Stomach (tissue), 4 donors: ENCODE measurements at regions not wholly inside any gene's neighbourhood (a gene's known extent, or its start where the extent isn't known, plus 50 kb on each side); places are given as distances from the start of the nearest gene placed in this dataset.

ENCODE experiments used
- EP300 ChIP-seq: sonication (generic); formaldehyde crosslinking; IDR thresholded peaks from one replicate; pipeline ENCODE4 v1.6.1; 2017; ENCODE audit warnings: antibody characterized with exemption
- POLR2A ChIP-seq, 4 donors: fragments of 450-650 bp; IDR thresholded peaks; one replicate each; pipeline ENCODE4 v1.6.1; 2016; ENCODE audit warnings: antibody characterized with exemption in 4 of 4, control low read depth in 2 of 4, mild to moderate bottlenecking in 1 of 4, moderate library complexity in 1 of 4

DNA sequence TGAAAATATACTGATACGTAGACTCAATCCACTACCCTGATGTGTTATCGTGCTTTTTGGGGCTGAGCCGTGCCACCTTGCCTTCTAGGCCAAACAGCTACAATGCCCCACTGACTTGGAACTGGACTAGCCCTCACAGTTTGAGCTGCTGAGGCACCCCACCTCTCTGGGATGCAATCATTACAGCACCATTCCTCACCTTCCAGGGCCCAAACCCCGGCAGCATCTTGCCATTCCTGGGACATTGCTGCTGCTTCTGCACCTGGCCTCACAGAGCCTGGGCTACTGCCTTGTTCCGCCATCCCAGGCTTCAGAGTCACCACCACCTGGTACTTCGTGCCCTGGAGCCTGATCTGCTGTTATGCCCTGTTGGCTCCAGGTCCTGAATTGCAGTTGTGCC lies 89.5 kb upstream of the SNCAIP start:
- TF ChIP-seq POLR2A (IDR thresholded peaks at IDR 0.05) (no peak), EP300 (no peak)
